Neural progenitor cell (in vitro differentiated cells): ENCODE measurements at regions not wholly inside any gene's neighbourhood (a gene's known extent, or its start where the extent isn't known, plus 50 kb on each side); places are given as distances from the start of the nearest gene placed in this dataset.

Source experiments
- DNase-seq: peaks from one replicate; pipeline ENCODE4 v3.0.0-alpha.2; 2016; ENCODE audit warnings: low spot score
- H2AFZ ChIP-seq: fragments of 200-600 bp; sonication (generic); replicated peaks from 2 replicates; pipeline ENCODE4 v1.6.1; 2016; ENCODE audit warnings: antibody characterized with exemption
- H3F3A ChIP-seq: fragments of 200-600 bp; sonication (generic); 2 replicates; pipeline ENCODE4 v1.6.1; 2016; ENCODE audit warnings: antibody characterized with exemption, low read depth
- H3K27ac ChIP-seq: fragments of 200-600 bp; sonication (generic); 2 replicates; pipeline ENCODE4 v1.5.1; 2016; ENCODE audit warnings: mild to moderate bottlenecking
- H3K27me3 ChIP-seq: fragments of 200-600 bp; sonication (generic); 2 replicates; pipeline ENCODE4 v1.6.1; 2016; ENCODE audit warnings: mild to moderate bottlenecking, moderate library complexity
- H3K36me3 ChIP-seq: fragments of 200-600 bp; sonication (generic); 2 replicates; pipeline ENCODE4 v1.5.1; 2016
- H3K4me1 ChIP-seq: fragments of 200-600 bp; sonication (generic); 2 replicates; pipeline ENCODE4 v1.6.1; 2016; ENCODE audit warnings: mixed run types
- H3K4me2 ChIP-seq: fragments of 200-600 bp; sonication (generic); 2 replicates; pipeline ENCODE4 v1.6.1; 2016
- H3K4me3 ChIP-seq: fragments of 200-600 bp; sonication (generic); 2 replicates; pipeline ENCODE4 v1.5.1; 2016
- H3K79me2 ChIP-seq: fragments of 200-600 bp; sonication (generic); 2 replicates; pipeline ENCODE4 v1.6.1; 2016; ENCODE audit warnings: low read depth
- H3K9ac ChIP-seq: fragments of 200-600 bp; sonication (generic); 2 replicates; pipeline ENCODE4 v1.6.1; 2016
- H3K9me3 ChIP-seq: fragments of 200-600 bp; sonication (generic); 2 replicates; pipeline ENCODE4 v1.5.1; 2016; ENCODE audit warnings: low read depth
- H4K20me1 ChIP-seq: fragments of 200-600 bp; sonication (generic); 2 replicates; pipeline ENCODE4 v1.6.1; 2016; ENCODE audit warnings: low read depth
- H3K27ac Mint-ChIP-seq: 3 replicates; pipeline ENCODE4 v1.8.0; 2021; ENCODE audit warnings: mixed read lengths
- H3K27me3 Mint-ChIP-seq: 2 replicates; pipeline ENCODE4 v1.8.0; 2022; ENCODE audit warnings: low read depth, mild to moderate bottlenecking, inconsistent platforms, moderate library complexity, mixed read lengths; ENCODE audit not compliant: insufficient read depth
- H3K36me3 Mint-ChIP-seq: 3 replicates; pipeline ENCODE4 v1.8.0; 2021; ENCODE audit warnings: mixed read lengths
- H3K4me1 Mint-ChIP-seq: 3 replicates; pipeline ENCODE4 v1.8.0; 2021; ENCODE audit warnings: mixed read lengths
- H3K4me3 Mint-ChIP-seq: 3 replicates; pipeline ENCODE4 v1.8.0; 2021; ENCODE audit warnings: mild to moderate bottlenecking, moderate library complexity, mixed read lengths
- H3K9me3 Mint-ChIP-seq: 3 replicates; pipeline ENCODE4 v1.8.0; 2020; ENCODE audit warnings: mixed read lengths
- EZH2 ChIP-seq: fragments of 200-600 bp; sonication (generic); IDR thresholded peaks from 2 replicates; pipeline ENCODE4 v1.6.1; 2017; ENCODE audit warnings: antibody characterized with exemption, mild to moderate bottlenecking, moderate library complexity
- EZH2phosphoT487 ChIP-seq: fragments of 200-600 bp; sonication (generic); IDR thresholded peaks from 2 replicates; pipeline ENCODE4 v1.6.1; 2017; ENCODE audit warnings: antibody characterized with exemption
- TF ChIP-seq, protein P1 (sequence below): fragments of 200-600 bp; sonication (generic); IDR thresholded peaks from 2 replicates; pipeline ENCODE4 v1.5.1; 2017; ENCODE audit warnings: antibody characterized with exemption, mild to moderate bottlenecking

DNA sequence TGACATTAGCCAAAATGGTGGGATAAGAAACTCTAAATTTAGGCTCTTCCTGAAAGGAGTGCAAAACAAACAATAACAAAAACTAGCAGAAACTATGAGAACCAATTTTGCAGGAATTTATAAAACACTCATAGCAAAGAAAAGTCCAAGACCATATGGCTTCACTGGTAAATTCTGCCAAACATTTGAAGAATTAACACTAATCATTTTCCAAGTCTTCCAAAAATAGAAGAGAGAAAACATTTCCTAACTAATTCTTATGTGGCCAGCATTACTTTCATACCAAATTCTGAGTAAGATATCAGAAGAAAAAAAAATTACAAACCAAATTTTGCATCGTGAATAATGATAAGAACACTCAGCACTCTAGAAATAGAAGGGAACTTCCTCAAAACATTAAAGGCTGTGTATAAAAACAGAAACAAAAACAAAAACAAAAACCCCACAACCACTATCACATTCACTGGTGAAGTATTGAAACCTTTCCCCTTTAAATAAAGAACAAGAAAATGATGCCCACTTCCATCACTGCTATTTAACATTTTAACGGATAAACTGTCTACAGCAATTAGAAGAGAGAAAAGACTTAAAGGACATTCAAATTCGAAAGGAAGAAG, 524.3 kb upstream of the GALNTL6 start:
- Histone ChIP-seq H3K4me3 (no peak overlapping the region), H3K9ac (no peak overlapping the region), H3K4me1 (no peaks in the 10 kb centered on the region), H3K4me2 (no peak overlapping the region), H3K27ac (no peak overlapping the region), H4K20me1 (no peaks in the 10 kb centered on the region), H3K9me3 (no peaks in the 10 kb centered on the region), H3K27me3 (no peaks in the 10 kb centered on the region), H3K36me3 (no peaks in the 10 kb centered on the region), H3K79me2 (no peaks in the 10 kb centered on the region), H3F3A (no peaks in the 10 kb centered on the region), H2AFZ (no peak overlapping the region)
- H3K4me3 Mint-ChIP-seq: no peak overlapping the region
- DNase-seq: no peak
- no peaks in the 10 kb centered on the region for H3K27me3 Mint-ChIP-seq
- H3K9me3 Mint-ChIP-seq: no peaks in the 10 kb centered on the region
- no peaks in the 10 kb centered on the region for H3K4me1 Mint-ChIP-seq
- no peak overlapping the region for H3K27ac Mint-ChIP-seq
- no peaks in the 10 kb centered on the region for H3K36me3 Mint-ChIP-seq
- TF ChIP-seq EZH2 (no peak), EZH2phosphoT487 (no peak)
- TF ChIP-seq, protein P1, sequence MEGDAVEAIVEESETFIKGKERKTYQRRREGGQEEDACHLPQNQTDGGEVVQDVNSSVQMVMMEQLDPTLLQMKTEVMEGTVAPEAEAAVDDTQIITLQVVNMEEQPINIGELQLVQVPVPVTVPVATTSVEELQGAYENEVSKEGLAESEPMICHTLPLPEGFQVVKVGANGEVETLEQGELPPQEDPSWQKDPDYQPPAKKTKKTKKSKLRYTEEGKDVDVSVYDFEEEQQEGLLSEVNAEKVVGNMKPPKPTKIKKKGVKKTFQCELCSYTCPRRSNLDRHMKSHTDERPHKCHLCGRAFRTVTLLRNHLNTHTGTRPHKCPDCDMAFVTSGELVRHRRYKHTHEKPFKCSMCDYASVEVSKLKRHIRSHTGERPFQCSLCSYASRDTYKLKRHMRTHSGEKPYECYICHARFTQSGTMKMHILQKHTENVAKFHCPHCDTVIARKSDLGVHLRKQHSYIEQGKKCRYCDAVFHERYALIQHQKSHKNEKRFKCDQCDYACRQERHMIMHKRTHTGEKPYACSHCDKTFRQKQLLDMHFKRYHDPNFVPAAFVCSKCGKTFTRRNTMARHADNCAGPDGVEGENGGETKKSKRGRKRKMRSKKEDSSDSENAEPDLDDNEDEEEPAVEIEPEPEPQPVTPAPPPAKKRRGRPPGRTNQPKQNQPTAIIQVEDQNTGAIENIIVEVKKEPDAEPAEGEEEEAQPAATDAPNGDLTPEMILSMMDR: no peak

DNA sequence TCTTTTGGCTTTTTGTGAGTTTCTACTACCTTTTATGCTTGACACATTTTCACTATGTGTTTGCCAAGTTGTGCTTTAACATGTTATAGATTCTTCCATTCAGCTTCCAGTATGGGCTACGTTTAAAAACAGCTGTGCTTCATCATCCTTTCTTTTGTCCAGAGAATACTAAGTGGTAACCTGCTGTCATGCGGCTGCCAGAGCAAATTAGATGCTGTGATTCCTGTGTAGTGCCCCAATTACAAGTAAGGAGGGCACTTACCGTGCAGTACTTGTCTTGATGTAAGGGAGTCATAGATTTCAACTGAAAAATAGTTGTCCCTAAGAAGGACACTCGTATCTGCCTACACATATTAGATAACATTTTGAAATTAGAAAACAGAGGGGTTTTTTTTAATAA, 531.8 kb upstream of the GALNTL6 start:
- peaks cover 4% of the 10 kb centered on the region for H3K4me1 ChIP-seq
- H4K20me1 ChIP-seq: no peaks in the 10 kb centered on the region
- Mint-ChIP-seq H3K36me3 (no peaks in the 10 kb centered on the region), H3K4me3 (no peak overlapping the region), H3K27ac (peak overlapping the region; percentile 9), H3K27me3 (no peaks in the 10 kb centered on the region), H3K4me1 (peaks cover 5% of the 10 kb centered on the region), H3K9me3 (no peaks in the 10 kb centered on the region)
- H3K4me2 ChIP-seq: no peak overlapping the region
- H3K9me3 ChIP-seq: no peaks in the 10 kb centered on the region
- TF ChIP-seq, protein P1: no peak
- TF ChIP-seq EZH2phosphoT487 (no peak), EZH2 (no peak)
- H2AFZ ChIP-seq: no peak overlapping the region
- no peak overlapping the region for H3K4me3 ChIP-seq
- no peak overlapping the region for H3K9ac ChIP-seq
- H3K27ac ChIP-seq: no peak overlapping the region
- no peaks in the 10 kb centered on the region for H3K36me3 ChIP-seq
- H3K27me3 ChIP-seq: no peaks in the 10 kb centered on the region
- no peaks in the 10 kb centered on the region for H3F3A ChIP-seq
- peak; percentile 40 for DNase-seq
- H3K79me2 ChIP-seq: no peaks in the 10 kb centered on the region

DNA sequence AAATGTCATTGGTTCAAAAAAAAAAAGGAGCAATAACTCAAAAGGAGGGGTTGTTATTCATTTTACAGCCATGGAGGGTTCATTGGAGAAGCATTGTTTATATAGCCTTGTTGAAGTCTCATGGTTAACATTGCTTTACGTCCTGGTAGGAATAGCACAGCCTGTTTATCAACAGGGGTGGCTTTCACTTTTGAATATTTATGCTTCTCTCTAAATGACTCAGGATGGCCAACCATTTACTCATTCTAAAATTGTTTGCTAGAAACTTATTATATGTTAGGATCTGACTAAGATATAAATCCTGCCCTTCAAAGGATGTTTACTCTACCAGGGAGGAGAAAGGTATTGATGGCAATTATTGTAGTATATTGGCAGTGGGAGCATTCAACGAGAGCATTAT, 534.1 kb upstream of the GALNTL6 start:
- H3K4me3 Mint-ChIP-seq: no peak overlapping the region
- H3K27me3 Mint-ChIP-seq: no peaks in the 10 kb centered on the region
- no peak overlapping the region for H3K27ac Mint-ChIP-seq
- TF ChIP-seq EZH2: no peak
- TF ChIP-seq, protein P1: no peak
- no peak for TF ChIP-seq EZH2phosphoT487
- no peaks in the 10 kb centered on the region for H3K36me3 Mint-ChIP-seq
- Histone ChIP-seq H2AFZ (no peak overlapping the region), H3K9ac (no peak overlapping the region), H3K4me1 (peaks cover 4% of the 10 kb centered on the region), H3K79me2 (no peaks in the 10 kb centered on the region), H3K4me3 (no peak overlapping the region), H4K20me1 (no peaks in the 10 kb centered on the region), H3K27ac (no peak overlapping the region), H3K36me3 (no peaks in the 10 kb centered on the region), H3F3A (no peaks in the 10 kb centered on the region), H3K27me3 (no peaks in the 10 kb centered on the region), H3K4me2 (no peak overlapping the region), H3K9me3 (no peaks in the 10 kb centered on the region)
- no peak for DNase-seq
- peaks cover 5% of the 10 kb centered on the region for H3K4me1 Mint-ChIP-seq
- H3K9me3 Mint-ChIP-seq: no peaks in the 10 kb centered on the region
